ENCODE measurements at regions not wholly inside any gene's neighbourhood (a gene's known extent, or its start where the extent isn't known, plus 50 kb on each side); places are given as distances from the start of the nearest gene placed in this dataset.

DNA sequence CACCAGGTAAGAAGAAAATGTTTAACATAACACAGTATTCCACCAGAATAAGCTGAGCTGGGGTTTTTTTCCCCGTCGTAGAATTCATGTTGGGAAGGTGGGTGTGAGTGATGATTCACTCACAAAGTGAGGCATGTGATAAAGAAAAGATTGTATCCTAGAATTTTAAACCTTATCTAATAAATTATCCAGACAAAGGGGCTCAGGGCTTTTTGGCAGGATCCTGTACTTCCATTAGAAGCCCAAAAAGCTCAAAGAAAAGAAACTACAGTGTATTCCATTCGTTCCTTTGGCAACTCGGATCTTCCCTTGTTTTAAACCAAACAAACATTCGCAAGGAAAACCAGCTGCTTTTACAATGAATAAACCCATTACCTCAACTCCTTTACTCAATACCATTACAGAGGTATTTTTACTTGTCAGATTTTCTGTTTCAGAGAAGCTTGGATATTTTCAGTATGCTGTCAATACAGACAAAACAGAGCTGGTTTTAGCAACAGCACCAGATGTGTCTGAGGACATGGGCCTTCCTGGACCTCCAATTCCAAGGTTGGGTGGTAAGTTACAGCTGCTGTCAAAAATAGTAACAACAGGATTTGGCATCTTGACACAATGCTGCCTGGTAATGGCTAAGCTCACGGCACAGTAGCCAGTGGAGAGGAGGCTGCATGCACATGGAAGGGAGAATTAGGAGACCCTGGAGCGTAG lies 159.9 kb upstream of the RUNX1 start:
- no peak for TF ChIP-seq CTCF (conservative IDR thresholded peaks at IDR 0.05; ENCODE audit: low read length)
- no peak for TF ChIP-seq EZH2phosphoT487 (IDR thresholded peaks at IDR 0.05; ENCODE audit: borderline replicate concordance)
- no peak overlapping the region for H2AFZ ChIP-seq (ENCODE audit: low read length)
- no peak overlapping the region for H3K4me3 ChIP-seq (ENCODE audit: low read length, poor library complexity, severe bottlenecking)
- no peaks in the 10 kb centered on the region for H3K9me2 ChIP-seq (replicated peaks; ENCODE audit: low read depth, low read length)
- H3K4me2 ChIP-seq (ENCODE audit: low read depth, low read length, poor library complexity, severe bottlenecking) = no peak overlapping the region
- no peaks in the 10 kb centered on the region for H4K20me1 ChIP-seq (ENCODE audit: insufficient read depth, low read length, poor library complexity, severe bottlenecking)
- H3F3A ChIP-seq (ENCODE audit: low read depth) = no peaks in the 10 kb centered on the region
- H3K9ac ChIP-seq (ENCODE audit: low read depth, low read length, poor library complexity, severe bottlenecking) = no peak overlapping the region
- 0 out of 2 replicates have a peak, but pooled peaks cover 6% of the 10 kb centered on the region for H3K9me3 ChIP-seq (ENCODE audit: insufficient read depth, low read depth, low read length)
- H3K79me2 ChIP-seq (ENCODE audit: insufficient read depth, low read length) = no peaks in the 10 kb centered on the region
- no peaks in the 10 kb centered on the region for H3K27me3 ChIP-seq (ENCODE audit: insufficient read depth, low read length, poor library complexity, severe bottlenecking)
- H3K4me1 ChIP-seq (ENCODE audit: insufficient read depth, low read length, poor library complexity, severe bottlenecking) = peaks cover 7% of the 10 kb centered on the region
- H3K36me3 ChIP-seq (ENCODE audit: insufficient read depth, low read length) = no peaks in the 10 kb centered on the region

GRCh38 chr21:35208104-35208503 lies 159.0 kb upstream of the RUNX1 start:
- Histone ChIP-seq H4K20me1 (ENCODE audit: insufficient read depth, low read length, poor library complexity, severe bottlenecking) (no peaks in the 10 kb centered on the region), H3K4me1 (ENCODE audit: insufficient read depth, low read length, poor library complexity, severe bottlenecking) (peaks cover 7% of the 10 kb centered on the region), H3F3A (ENCODE audit: low read depth) (no peaks in the 10 kb centered on the region), H3K36me3 (ENCODE audit: insufficient read depth, low read length) (no peaks in the 10 kb centered on the region), H2AFZ (ENCODE audit: low read length) (no peak overlapping the region), H3K4me3 (ENCODE audit: low read length, poor library complexity, severe bottlenecking) (no peak overlapping the region), H3K9ac (ENCODE audit: low read depth, low read length, poor library complexity, severe bottlenecking) (no peak overlapping the region), H3K4me2 (ENCODE audit: low read depth, low read length, poor library complexity, severe bottlenecking) (no peak overlapping the region), H3K79me2 (ENCODE audit: insufficient read depth, low read length) (no peaks in the 10 kb centered on the region), H3K9me3 (ENCODE audit: insufficient read depth, low read depth, low read length) (0 out of 2 replicates have a peak, but pooled peaks cover 6% of the 10 kb centered on the region), H3K9me2 (replicated peaks; ENCODE audit: low read depth, low read length) (no peaks in the 10 kb centered on the region), H3K27me3 (ENCODE audit: insufficient read depth, low read length, poor library complexity, severe bottlenecking) (no peaks in the 10 kb centered on the region)
- no peak for TF ChIP-seq EZH2phosphoT487 (IDR thresholded peaks at IDR 0.05; ENCODE audit: borderline replicate concordance)

- Histone ChIP-seq H3K4me1 (ENCODE audit: insufficient read depth, low read length, poor library complexity, severe bottlenecking) (peaks cover 7% of the 10 kb centered on the region), H3K36me3 (ENCODE audit: insufficient read depth, low read length) (no peaks in the 10 kb centered on the region), H2AFZ (ENCODE audit: low read length) (no peak overlapping the region), H3F3A (ENCODE audit: low read depth) (no peaks in the 10 kb centered on the region), H3K9me2 (replicated peaks; ENCODE audit: low read depth, low read length) (no peaks in the 10 kb centered on the region), H3K27me3 (ENCODE audit: insufficient read depth, low read length, poor library complexity, severe bottlenecking) (no peaks in the 10 kb centered on the region), H3K4me2 (ENCODE audit: low read depth, low read length, poor library complexity, severe bottlenecking) (no peak overlapping the region), H3K79me2 (ENCODE audit: insufficient read depth, low read length) (no peaks in the 10 kb centered on the region), H3K4me3 (ENCODE audit: low read length, poor library complexity, severe bottlenecking) (no peak overlapping the region), H4K20me1 (ENCODE audit: insufficient read depth, low read length, poor library complexity, severe bottlenecking) (no peaks in the 10 kb centered on the region), H3K9ac (ENCODE audit: low read depth, low read length, poor library complexity, severe bottlenecking) (no peak overlapping the region), H3K9me3 (ENCODE audit: insufficient read depth, low read depth, low read length) (0 out of 2 replicates have a peak, but pooled peaks cover 6% of the 10 kb centered on the region)
- TF ChIP-seq EZH2phosphoT487 (IDR thresholded peaks at IDR 0.05; ENCODE audit: borderline replicate concordance) (no peak), CTCF (conservative IDR thresholded peaks at IDR 0.05; ENCODE audit: low read length) (no peak)
Observed at GRCh38 chr21:35207322-35207721, 158.2 kb upstream of the RUNX1 start.
